GM18873 (cell line): ENCODE measurements at regions not wholly inside any gene's neighbourhood (a gene's known extent, or its start where the extent isn't known, plus 50 kb on each side); places are given as distances from the start of the nearest gene placed in this dataset.

Experiments
- ATAC-seq: cut with Tn5 transposase; IDR thresholded peaks from one replicate; pipeline ENCODE4 v1.9.1; 2021; ENCODE audit warnings: mild to moderate bottlenecking, moderate library complexity, moderate number of reproducible peaks; ENCODE audit not compliant: unreplicated experiment, low FRiP score

DNA sequence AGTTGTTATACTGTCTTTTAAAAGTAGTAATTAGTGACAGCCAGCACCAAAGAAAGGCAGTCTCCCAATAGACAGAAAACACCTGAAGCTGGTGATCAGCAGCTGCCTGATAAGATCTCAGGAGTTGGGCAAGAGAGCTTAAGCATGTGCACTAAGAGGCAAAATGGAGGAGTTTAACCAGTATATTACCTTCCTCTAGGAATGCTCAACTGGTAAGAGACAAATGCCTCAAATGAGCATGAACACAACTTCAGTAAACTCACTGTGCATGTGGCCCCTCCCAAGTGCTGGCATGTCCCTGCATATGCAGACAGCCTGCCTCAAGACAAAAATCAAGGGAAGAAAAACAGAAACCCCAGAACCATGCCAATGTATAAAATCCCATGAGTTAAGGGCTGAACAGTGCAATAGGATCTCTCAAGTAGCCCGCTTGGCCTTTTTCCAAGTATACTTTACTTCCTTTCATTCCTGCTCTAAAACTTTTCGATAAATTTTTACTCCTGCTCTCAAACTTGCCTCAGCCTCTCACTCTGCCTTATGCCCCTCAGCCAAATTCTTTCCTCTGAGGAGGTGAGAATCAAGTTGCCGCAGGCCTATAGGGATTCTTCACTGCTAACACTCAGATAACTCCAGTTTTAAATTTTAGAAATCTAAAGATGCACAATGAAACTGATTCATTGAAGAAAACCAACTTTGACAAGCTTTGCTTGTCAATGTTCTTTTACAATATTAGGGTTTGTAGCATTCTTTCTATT is 724.8 kb upstream of the RIOK2 start:
- ATAC-seq, result no peak

- ATAC-seq, result no peak
Measured at GRCh38 chr5:97909541-97909940, 726.5 kb upstream of the RIOK2 start.

DNA sequence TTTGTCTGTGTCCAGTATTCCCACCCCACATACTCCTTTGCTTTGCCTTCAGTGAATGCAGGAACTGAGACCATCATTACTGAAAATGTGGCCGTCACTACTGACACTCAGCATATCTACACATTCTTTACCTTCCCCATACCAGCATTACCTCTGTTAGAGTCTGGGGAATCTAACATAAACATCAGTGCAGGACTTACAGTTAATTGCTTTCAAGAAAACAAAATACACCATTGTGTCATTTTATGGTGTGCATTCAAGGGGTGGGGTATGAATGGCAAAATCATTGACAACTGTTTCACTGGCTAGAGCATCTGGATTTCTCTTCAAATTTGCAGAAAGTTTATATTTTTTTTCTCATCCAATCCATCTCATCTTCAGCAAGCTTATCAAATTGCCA is 731.4 kb upstream of the RIOK2 start:
- ATAC-seq, result no peak

GRCh38 chr5:97915106-97915505 is 732.1 kb upstream of the RIOK2 start:
- ATAC-seq, result no peak

- ATAC-seq, result no peak
Measured at GRCh38 chr5:97918057-97918456, 735.0 kb upstream of the RIOK2 start.

- ATAC-seq, result no peak
Measured at GRCh38 chr5:97918620-97919019, 735.6 kb upstream of the RIOK2 start.

GRCh38 chr5:97919719-97920118 is 736.7 kb upstream of the RIOK2 start:
- no peak for ATAC-seq

GRCh38 chr5:97922776-97923175 is 739.7 kb upstream of the RIOK2 start:
- ATAC-seq, result no peak

DNA sequence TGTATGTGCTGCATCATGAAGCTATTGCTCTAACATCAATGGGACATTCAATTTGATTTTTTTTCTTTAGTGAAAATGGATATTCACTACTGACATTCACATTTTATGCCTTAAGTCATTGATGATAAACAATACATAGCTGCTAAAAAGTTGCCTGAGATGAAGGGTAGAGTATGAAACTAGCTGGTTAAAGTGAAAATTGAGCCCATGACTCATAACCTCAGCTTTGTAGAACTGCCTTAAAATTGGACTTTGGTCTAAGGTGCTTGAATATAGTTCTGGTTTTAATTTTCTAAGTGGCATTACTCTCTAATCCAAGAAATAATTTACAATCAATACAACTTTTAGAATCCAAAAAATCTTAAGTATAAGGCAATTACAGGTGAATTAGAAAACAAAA is 740.4 kb upstream of the RIOK2 start:
- ATAC-seq, result no peak

GRCh38 chr5:97923997-97924396 is 741.0 kb upstream of the RIOK2 start:
- no peak for ATAC-seq

DNA sequence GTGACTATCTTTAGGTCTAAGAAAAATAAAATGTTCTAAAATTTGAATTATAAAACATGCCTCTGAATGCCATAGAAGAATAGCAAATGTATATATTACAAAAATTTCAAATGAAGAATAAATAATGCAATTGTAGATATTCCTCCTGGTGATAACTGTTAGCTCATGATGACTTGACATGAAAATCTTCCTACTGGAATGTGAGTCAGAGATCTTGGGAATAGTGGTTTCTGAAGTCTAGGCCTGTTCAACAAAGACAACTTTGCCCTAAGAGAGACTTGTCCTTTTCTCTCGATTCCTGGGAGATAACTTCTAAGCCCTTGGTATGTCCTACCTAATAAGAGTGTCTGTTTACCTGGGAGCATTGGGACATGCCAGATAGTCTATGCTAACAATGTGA is 746.3 kb upstream of the RIOK2 start:
- no peak for ATAC-seq

GRCh38 chr5:97931829-97932228 is 748.8 kb upstream of the RIOK2 start:
- no peak for ATAC-seq

- no peak for ATAC-seq
Measured at GRCh38 chr5:97936231-97936630, 753.2 kb upstream of the RIOK2 start.

DNA sequence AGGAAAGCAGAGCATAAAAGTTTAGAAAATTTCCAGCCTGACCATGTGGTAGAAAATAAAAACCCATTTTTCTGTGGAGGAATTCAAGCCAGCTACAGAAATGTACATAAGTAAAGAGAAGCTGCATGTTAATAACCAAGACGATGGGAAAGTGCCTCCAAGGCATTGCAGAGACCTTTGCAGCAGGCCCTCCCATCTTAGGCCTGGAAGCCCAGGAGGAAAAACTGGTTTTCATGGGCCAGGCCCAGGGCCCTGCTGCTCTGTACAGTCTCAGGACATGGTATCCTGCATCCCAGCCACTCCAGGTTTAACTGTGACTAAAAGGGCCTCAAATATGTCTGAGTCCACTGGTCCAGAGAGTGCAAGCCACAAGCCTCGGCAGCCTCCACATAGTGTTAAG is 754.8 kb upstream of the RIOK2 start:
- ATAC-seq, result no peak

- no peak for ATAC-seq
Measured at GRCh38 chr5:97943036-97943435, 760.0 kb upstream of the RIOK2 start.

DNA sequence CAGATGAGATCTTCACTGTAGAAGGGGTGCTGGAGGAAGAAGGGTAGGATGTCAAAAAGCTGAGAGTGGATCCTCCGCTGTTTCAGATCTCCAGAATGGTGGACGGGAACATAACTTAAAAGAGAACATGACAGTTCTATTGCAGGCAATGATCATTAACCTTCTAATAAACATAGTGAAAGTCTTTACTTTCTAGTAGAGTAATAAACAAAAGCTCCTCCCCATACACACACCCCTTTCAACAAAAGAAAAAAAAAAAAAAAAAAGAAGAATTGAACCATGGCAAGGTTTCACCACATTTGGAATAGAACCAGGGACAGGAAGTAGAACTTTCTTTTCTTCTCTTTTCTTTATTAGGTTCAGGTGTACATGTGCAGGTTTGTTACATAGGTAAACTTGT is 768.1 kb upstream of the RIOK2 start:
- ATAC-seq, result no peak

- ATAC-seq, result no peak
Measured at GRCh38 chr5:97955450-97955849, 772.4 kb upstream of the RIOK2 start.

- no peak for ATAC-seq
Measured at GRCh38 chr5:97967292-97967691, 784.2 kb upstream of the RIOK2 start.

DNA sequence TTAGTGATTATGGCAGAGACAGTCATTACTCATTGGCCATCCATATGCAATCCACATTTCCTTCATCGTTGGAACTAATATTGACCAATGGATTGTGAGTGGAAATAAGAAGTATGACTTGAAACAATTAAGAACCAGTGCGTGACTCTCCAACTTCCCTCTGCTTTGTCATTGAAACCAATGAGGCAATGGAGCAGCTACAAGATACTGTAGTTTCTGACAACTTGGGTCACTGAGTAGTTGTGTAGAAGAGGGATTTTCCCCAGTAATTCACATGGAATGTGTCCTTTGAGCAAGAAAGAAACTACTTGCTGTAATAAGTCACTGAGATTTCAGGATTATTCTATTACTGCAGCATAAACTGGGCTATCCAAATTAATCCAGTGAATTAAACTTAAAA is 785.3 kb upstream of the RIOK2 start:
- ATAC-seq, result no peak

DNA sequence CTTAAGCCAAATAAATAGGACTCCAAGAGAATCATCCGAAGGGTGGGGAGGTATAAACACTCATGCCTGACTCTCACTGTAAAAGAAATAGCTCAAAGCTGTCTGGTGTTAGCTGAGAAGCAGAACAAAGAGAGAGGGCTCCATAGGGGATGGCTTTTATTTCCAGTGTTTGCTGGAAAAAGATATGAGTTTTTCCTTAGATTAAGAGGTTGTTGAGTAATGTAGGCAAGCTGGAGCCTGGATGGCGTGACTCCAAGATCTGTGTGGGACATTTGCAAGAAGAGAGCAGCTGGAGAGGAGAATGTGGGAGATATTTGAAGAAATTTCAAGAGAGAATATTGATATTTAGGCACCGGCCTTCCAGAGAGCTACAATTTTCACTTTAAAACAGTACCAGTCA is 793.7 kb upstream of the RGMB start:
- no peak for ATAC-seq

DNA sequence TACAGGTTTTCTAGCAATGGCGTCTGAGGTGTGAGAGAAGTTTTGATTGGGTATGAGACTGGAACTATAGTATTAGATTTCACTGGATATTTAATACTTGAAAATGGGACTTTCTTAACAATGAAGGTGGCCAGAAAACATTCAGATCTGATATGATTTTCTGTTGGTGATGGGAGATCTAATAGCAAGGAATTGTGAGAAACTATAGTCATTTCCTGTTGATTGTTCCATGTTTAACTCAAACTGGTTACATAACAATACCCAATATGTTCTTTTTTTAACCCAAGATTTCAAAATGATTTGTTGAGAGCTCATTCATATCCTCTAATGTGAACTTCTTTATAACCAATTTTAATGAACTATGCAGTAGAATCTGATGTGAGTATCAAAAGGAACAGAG is 793.2 kb upstream of the RGMB start:
- no peak for ATAC-seq

- ATAC-seq, result no peak
Measured at GRCh38 chr5:97986069-97986468, 787.4 kb upstream of the RGMB start.

GRCh38 chr5:97991236-97991635 is 782.2 kb upstream of the RGMB start:
- ATAC-seq, result no peak
